ENCODE measurements at regions not wholly inside any gene's neighbourhood (a gene's known extent, or its start where the extent isn't known, plus 50 kb on each side); places are given as distances from the start of the nearest gene placed in this dataset.

GRCh38 chr2:236977063-236977851 lies 108.4 kb upstream of the COPS8 start:
- TF ChIP-seq PKNOX1 (IDR thresholded peaks at IDR 0.05) (no peak), FOXA1 (IDR thresholded peaks at IDR 0.05) (no peak), FOXM1 (IDR thresholded peaks at IDR 0.05; ENCODE audit: borderline replicate concordance) (no peak), SP1 (IDR thresholded peaks at IDR 0.05) (no peak), HDGF (IDR thresholded peaks at IDR 0.05; ENCODE audit: borderline replicate concordance) (no peak), SUZ12 (IDR thresholded peaks at IDR 0.05) (no peak), ARNT (IDR thresholded peaks at IDR 0.05) (no peak), FOXK2 (IDR thresholded peaks at IDR 0.05) (no peak), ZNF384 (IDR thresholded peaks at IDR 0.05) (no peak), NFRKB (IDR thresholded peaks at IDR 0.05) (no peak), ELF4 (IDR thresholded peaks at IDR 0.05) (no peak), BHLHE40 (IDR thresholded peaks at IDR 0.05; ENCODE audit: borderline replicate concordance) (no peak), TARDBP (IDR thresholded peaks at IDR 0.05) (no peak), LEF1 (IDR thresholded peaks at IDR 0.05; ENCODE audit: borderline replicate concordance) (no peak)

Data from HEK293T (cell line).